GM21423 (cell line): ENCODE measurements at regions not wholly inside any gene's neighbourhood (a gene's known extent, or its start where the extent isn't known, plus 50 kb on each side); places are given as distances from the start of the nearest gene placed in this dataset.

Source experiments
- ATAC-seq: cut with Tn5 transposase; IDR thresholded peaks from one replicate; pipeline ENCODE4 v1.9.1; 2021; ENCODE audit warnings: mild to moderate bottlenecking, moderate library complexity; ENCODE audit not compliant: unreplicated experiment

DNA sequence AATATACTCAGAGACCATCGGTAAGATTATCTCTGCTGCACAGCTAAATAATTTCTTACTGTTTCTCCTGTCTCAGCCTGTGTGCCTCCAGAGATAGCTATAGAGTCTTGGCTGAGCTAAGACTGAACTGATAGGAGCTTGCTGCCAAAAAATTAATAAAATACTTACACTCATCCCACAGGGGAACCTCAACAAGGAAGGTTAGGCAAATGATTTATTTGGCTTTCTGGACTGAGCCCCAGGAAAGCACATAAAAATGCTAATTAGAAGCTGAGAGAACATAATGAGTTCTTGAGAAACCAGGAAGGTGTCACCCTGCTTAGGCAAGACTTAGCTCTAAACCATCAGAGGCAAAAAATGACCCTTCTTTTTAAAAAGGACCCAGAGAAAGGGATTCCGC is 534.5 kb downstream of the TNS3 start:
- no peak for ATAC-seq

DNA sequence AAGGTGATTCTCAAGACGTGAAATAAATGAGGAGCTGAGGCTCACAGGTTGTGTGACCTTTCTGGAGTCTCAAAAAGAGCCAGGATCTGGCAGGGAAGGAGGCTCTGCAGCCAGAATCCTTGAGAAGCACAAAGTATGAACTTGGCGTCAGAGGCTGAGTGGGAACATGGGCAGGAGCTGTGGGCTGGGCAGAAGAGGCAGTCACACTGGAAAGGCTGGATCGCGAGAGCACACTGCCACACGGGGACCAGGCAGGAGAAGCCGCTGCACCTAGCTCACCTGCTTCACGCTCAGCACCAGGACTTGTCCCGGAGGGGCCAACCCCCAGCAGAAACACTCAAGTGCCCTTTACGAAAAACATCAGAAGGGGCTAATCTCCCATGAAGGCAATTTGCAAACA is 535.0 kb downstream of the TNS3 start:
- ATAC-seq = no peak

DNA sequence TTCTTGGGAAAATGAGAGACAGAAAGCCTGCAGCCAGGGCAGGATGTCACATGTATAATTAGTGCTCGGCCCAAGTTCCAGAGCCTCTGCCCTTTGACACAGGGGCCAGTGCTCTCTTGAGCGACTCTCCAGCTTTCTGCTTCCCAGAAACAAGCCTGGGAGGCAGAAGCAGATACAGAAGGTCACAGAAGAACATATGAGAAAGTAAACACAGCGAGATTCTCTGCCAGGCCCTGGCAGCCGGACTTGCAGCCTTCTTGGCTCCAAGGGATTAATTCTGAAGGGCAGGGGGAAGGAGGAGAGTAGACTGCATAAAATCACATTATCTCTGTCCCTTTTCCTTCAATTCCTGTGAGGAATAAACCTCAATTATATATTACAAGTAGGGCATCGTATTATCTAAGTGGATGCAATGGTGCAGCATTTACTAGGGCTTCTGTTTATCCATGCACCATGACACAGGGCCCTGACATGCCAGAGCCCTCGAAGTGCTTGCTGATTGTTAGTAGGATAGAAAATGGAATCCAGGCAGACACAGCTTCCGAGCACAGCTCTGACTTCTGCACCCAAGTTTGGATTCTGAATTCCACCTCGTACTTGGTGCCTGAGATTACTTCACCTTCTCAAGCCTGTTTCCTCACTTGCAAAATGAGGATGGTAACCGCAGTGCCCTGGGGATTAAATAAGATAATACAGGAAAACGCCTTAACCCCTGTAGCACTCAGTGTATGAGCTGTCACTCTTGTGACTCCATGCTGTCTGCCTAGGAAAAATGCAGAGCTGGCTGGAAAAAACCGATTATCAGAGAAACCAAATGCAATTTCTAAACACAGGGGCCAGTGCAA is 536.5 kb downstream of the TNS3 start:
- ATAC-seq = no peak

DNA sequence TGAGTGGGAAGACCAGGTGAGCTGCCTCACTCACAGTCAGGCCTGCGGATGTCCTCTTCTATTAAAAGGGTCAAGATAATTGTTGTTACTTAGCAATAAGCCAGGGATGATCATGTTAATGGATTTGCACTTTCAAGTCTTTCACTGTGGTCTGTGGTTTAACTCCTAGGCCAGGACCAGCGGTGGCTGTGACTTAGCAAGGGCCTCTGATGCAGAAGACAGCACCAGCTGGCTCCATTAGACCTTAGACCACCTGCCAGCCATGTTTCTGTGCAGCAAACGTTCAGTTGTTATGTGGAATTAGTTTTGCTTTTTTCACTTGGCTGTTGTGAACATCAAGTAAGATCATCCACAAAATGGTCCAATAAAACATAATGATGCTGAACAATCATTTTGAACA is 537.3 kb downstream of the TNS3 start:
- no peak for ATAC-seq

DNA sequence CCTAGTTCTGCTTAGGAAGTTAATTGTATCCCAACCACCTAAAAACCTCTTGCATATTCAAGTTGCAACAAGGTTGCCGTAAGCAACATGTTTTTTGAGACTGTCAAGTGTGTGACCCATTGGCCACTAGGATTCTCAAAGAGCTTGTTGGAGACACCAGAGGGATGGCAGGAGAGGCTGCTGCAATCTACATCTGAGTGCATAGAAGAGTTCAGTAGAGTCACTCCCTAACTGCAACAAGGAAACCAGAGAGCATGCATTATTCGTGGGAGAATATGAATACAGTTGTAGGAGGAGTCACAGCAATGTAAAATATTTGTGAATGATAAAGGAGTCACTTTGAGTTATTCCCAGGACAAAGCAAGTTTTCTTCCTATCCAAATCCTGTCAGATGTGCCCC is 538.6 kb downstream of the TNS3 start:
- ATAC-seq = no peak

DNA sequence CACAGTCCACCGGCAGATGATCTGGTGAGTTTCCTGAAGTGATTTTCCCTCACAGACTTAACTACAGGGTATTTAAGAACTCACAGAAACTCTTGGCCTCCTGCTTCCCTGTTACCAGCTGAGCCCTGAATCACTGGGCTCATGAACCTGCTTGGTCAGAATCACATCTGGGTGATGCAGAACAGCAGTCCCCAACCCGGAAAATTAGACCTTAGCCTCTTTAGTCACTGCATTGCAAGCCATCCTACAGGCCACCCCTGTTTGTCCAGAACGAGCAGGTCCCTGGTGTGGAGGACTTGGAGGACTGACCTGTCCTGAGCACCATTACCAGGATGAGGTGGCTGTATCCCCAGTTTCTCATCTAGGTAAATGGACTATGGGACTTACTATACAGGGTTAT is 539.2 kb downstream of the TNS3 start:
- no peak for ATAC-seq

DNA sequence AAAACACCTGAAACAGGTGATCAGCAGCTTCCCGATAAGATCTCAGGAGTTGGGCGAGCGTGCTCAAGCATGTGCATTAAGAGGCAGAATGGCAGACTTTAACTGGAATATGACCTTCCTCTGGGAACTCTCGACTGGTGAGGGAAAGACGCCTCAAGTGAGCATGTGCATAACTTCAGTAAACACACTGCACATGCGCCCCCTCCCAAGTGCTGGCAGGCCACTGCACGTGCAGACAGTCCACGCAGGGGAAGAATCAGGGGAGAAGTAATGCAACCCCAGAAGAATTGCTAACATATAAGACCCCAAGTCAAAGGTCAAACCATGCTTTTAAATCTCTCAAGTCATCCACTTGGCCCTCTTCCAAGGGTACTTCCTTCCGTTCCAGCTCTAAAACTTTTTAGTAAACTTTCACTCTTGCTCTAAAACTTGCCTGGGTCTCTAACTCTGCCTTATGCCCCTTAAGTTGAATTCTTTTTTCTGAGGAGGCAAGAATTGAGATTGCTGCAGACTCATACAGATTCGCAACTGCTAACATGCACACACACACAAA is 541.0 kb downstream of the TNS3 start:
- ATAC-seq = no peak

DNA sequence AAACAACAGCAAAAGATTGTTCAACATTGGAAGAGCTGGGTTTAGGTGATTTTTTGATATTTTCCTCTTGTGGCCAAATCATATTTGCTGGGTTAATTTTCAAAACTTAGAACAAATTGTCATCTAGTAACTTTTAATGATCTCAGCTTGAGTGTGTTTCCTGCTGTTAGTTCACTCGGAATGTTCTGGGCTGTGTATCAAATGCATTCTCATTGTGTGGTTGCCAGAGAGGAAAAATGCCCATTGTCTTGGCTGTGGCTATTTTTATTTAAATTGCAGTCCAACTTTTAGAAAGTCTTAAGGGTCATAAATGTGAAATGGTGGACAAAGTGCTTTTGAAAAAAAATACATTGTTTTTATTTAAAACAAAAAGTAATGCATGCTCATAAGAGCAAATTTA is 542.0 kb downstream of the TNS3 start:
- ATAC-seq = no peak

DNA sequence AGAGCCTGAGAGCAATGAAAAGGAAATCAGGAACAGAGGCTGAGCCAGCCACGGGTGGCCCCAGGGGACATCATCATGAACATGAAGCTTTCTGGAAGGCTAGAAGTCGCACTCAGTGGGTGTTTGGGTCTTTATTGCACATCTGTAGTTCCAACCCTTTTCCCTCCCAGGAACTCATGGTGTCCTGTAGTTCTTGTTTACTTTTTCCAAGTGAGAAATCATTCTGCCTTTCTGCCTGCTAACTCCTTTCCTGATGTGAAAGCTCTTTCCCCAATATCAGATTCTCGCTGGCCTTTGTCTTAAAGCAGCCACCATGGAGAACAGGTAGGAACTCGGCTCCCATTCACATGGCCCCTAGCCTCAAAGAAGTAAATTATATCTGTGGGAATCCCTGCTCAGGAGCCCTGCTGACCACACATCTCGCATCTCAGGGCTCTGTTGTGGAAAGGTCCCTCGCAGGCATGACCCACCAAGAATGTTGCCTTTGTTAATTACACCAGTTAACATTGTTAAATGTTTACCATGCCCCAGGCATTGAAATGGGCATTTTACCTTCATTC is 542.7 kb downstream of the TNS3 start:
- ATAC-seq = no peak

DNA sequence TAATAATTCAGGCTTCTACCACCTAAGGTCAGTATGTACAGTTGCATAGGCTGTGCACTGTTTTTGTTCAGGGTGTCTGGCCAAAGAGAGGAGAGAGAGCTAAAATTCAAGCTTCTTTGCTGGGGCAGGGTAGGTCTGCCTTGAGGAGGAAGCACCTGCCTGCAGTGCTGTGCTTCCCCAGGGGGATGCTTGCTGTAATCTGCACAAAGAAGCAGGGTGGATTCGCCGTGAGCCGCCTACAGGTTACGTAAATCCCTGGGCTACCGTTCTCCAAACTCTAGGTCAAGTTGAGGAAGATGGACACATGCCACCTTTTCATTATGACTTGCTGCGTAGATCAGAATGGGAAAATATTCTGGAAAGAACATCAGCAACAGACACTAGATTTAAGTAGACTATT is 543.3 kb downstream of the TNS3 start:
- no peak for ATAC-seq

DNA sequence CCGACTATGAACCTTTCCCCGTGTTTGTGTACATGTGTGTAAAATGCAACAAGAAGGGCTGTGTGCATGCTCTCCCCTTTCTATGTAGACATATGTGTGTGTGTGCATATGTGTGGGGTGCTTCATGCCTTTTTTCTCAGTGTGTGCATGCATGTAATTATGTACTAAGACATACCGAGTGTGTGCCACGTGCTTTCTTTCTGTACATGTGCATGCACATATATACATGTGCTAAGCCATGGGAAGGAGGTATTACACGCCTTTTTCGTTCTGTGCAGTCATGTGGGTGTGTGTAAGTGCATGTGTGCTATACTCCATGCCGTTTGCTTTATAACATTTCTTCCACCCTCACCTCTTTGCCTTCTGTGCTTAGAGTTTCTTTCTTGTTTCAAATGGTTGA is 544.3 kb downstream of the TNS3 start:
- ATAC-seq = no peak

DNA sequence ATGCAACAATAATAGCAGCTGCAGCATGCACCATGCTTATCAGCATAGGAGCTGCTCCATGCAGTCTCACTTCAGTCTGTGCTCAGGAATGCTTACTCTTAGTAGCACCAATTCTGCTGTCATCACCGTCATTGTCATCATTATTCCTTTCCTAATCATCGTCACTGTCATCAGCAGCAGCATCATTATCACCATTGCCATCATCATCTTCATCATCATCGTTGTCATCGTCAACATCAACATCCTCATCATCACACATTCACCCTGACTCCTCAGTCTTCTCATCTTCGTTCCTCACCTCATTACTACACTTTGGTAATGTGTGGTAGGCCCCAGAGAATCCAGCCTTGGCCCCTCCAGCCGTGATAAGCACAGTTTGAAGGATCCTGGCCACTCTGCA is 545.0 kb downstream of the TNS3 start:
- no peak for ATAC-seq

DNA sequence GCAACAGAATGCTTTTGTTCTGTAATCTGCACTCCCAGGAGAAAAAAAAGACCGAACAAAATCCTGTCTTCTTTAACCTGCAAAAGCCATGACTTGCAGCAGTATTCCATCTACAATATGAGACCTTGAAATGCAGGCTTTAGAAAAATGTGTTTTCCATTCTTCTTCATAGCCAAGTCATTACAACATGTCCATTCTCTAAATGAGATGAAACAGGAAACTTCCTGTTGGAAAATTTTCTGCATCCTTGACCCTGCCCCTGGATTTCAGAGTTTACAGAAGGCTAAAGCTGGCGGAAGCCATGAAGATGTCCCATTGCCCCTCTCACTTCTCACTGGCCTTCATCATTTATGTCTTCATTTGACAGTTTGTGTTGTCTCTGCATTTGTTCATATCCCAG is 546.4 kb downstream of the TNS3 start:
- ATAC-seq = no peak

DNA sequence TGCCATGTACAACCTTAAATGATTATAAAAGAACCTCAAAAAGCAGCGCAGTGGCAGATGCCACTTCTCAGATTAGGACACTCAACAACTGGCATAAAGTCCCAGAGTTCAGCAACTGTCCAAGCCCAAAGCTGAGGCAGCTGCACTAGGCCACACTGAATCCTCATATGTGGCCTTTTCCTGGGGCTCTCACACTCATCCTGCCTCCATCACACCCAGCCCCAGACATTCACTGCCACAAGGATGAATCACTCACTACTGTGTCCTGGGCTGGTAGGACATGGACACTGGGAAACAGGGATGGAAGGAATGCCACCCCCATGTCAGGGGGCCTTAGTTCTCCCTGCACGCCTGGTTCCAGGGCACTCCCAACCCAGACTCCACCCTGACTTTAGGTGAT is 547.7 kb downstream of the TNS3 start:
- ATAC-seq = no peak

DNA sequence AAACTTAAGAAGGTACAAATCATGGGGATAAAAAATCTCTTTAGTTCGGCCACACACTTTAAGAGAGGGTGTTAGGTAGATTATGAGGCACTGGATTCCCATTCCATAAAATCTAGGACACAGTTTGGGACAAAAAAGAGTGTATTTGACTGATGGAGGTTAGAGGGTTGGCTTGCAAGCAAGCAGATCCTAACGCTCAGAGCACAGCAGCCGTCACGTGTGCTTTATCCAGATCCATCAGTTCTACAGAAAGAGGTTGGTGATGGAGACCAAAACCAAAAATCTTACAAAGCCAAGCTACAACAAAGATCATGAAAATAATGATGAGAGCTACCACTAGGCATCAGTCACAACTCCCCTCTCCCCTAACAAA is 549.4 kb downstream of the TNS3 start:
- ATAC-seq = no peak

DNA sequence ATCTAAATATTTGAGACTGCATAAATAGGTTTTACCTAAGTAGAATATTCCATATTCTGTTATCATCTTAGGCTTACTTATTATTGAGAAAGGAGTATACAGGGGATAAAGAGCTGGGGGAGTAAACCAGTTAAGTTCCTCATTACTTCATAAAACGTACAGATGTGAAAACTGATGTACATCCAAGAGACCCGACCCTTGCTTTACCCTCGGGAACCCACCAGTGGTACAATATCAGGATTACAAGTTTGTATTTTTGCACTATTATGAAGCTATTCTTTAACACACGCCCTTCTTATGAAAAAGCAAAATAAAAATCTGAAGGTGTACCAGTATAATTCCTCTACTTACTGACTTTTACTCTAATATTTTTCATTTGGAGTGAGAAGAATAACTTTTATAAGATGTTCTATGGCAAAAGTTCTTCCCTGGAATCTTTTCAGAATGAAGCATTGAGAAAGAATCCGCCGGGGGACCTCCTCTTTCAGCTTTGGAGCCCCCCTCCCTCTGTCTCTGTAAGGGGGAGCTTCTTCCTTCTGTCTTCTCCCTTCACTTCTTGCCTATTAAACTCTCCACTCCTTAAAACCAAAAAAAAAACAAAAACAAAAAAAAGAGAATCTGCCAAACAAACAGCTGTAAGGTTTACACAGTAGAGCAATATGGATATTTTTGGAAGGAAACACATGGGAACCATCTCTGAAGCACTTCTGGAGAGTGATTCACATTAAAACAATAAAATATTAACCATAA is 550.0 kb downstream of the TNS3 start:
- no peak for ATAC-seq

DNA sequence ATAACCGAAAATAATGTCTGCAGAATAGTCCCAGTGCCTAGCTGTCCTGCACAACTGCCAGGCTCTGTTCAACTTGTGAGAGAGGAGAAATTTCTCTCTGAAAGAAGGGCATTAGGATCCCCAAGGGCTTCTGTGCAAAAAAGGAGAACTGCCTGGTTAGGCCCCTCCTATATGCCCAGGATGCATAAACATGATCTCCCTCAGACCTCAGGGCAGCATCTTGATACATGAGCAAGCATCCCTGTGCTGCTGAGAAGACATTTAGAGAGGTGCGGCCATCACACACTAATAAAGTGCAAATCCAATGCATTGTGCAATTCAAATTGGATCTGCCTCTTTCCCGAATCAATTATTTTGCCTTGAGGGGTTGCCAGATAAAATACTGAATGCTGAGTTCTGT is 553.6 kb downstream of the TNS3 start:
- ATAC-seq = no peak

DNA sequence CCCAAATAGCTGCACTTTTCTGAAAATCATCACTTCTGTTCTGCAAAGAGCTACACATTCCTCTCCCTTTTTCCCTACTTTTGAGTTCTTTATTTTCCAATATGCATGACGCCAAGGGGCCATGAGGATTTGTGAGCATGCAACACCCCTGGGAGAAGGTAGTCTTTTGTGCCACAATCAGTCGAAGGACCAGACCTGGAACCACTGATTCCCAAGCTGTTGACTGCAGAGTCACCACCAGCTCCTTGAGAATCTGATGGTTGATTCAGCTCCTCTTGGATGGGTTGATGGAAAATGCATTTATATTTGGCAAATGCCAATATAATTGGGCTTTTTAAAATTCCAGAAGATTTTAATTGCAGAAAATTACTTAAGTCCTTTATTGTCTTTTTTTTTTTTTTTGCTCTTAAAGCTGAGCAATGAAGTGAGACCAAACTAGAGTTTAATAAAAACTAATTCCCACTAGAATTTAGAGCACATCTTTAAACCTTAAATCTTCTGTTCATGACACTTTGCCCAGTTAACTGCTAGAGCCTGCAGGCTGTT is 554.1 kb downstream of the TNS3 start:
- no peak for ATAC-seq

DNA sequence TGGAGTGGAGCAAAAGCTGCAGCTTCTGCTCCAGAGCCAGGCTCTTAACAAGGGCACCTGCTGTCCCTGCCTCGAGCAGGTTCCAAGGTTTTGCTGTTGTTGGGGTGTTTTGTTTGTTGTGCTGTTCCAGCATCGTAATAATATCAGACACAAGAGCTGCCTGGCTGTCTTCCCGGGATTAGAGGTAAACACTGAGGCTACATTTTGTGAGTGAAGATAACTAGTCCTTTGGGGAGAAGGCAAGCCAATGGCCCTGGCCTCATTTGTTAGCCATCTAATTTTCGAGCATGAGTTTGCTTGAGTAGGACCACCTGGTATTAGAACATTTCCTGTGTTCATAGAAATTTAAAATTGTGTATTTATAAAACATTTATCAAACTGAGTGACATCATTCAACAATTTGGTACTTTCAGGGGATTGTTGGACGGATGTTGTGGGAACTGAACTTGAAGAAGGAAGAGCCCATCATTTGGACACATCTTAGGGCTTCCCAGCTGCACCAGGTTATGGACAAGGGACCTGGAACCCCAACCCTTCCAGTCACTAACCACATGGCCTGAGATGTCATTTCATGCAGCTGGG is 555.0 kb downstream of the TNS3 start:
- ATAC-seq = no peak

DNA sequence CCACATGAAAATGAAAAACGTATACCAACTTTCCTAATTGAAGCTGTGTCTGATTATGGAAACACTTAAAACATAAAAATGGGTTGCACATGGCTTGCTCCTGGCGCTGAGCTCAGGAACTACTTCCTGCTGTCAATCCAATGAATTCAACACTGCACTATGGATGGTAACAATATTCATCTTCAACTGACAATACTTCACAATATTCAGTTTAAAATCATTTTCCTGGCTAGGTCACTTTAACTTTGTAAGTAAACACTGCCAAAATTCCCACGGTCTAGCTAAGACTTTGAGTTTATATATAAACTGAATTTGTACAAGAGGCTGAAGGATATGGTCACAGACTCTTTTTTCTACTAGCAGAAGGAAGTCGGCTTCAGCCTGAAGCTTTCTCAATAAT is 556.9 kb downstream of the TNS3 start:
- ATAC-seq = no peak

DNA sequence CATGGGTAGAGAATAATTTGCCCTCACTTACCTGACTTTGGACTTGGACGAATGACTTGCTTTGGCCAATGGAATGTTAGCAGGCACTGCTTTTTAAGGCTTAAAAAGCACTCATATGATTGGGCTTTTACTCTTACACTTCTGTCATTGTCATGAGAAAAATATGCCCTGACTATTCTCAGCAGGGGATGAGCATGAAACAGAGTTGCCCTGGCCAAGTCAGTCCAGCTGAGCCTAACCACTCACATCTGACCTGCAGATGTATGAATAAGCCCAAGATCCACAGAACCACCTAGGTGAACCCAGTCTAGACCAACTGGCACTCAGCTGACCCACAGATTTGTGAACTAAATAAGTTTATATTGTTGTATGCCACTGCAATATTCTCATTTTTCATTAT is 573.5 kb downstream of the TNS3 start:
- ATAC-seq = no peak
